Mesodermal cell (in vitro differentiated cells): ENCODE measurements at regions not wholly inside any gene's neighbourhood (a gene's known extent, or its start where the extent isn't known, plus 50 kb on each side); places are given as distances from the start of the nearest gene placed in this dataset.

Source experiments
- H3K27ac ChIP-seq: 2 replicates; pipeline ENCODE4 v1.7.0; 2013; ENCODE audit warnings: mild to moderate bottlenecking, low read depth, low read length, moderate library complexity; ENCODE audit not compliant: severe bottlenecking
- H3K36me3 ChIP-seq: 2 replicates; pipeline ENCODE4 v1.7.1; 2013; ENCODE audit warnings: mild to moderate bottlenecking, low read length, moderate library complexity; ENCODE audit not compliant: control insufficient read depth, insufficient read depth
- H3K4me1 ChIP-seq: one replicate; pipeline ENCODE4 v1.7.1; 2013; ENCODE audit warnings: mild to moderate bottlenecking, low read length; ENCODE audit not compliant: insufficient read depth, control insufficient read depth, poor library complexity, severe bottlenecking
- H3K4me3 ChIP-seq: 2 replicates; pipeline ENCODE4 v1.7.0; 2013; ENCODE audit warnings: low read length, control low read depth, mild to moderate bottlenecking; ENCODE audit not compliant: insufficient read depth, poor library complexity, severe bottlenecking; ENCODE audit errors: extremely low read depth
- H3K9me3 ChIP-seq: 2 replicates; pipeline ENCODE4 v1.7.1; 2013; ENCODE audit warnings: mild to moderate bottlenecking, low read length, moderate library complexity; ENCODE audit not compliant: control insufficient read depth
- WGBS, 2 experiments: methylation state at CpG; one replicate each; pipeline ENCODE4 v1.1.5; 2013; ENCODE audit warnings: missing lambda C conversion rate in 2 of 2; ENCODE audit not compliant: insufficient coverage in 2 of 2; 5-methylcytosine and 5-hydroxymethylcytosine counted together

DNA sequence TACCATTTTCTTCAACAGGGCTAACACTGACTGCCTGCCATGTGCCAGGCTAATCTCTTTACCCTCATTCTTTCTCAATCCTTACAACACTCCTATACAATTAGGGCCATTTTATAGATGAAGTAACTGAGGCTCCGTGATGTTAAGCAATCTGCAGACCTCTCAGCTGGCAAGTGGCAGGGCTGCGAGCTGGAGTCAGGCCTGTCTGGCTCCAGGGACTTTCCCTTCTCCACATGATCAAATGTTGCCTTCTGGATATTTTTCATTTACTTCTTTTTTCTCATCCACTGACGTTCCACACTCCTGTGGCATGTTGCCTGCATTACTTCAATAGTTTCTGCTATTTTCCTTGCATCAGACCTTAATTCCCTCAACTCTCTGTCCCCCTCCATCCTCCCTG is 55.2 kb upstream of the TAGAP start:
- Histone ChIP-seq H3K4me3 (no peak overlapping the region), H3K9me3 (no peaks in the 10 kb centered on the region), H3K4me1 (no peaks in the 10 kb centered on the region), H3K36me3 (no peaks in the 10 kb centered on the region), H3K27ac (no peak overlapping the region)
- WGBS, 2 experiments, result 84 to 92% methylated on average over 3 of the region's 3 CpGs

DNA sequence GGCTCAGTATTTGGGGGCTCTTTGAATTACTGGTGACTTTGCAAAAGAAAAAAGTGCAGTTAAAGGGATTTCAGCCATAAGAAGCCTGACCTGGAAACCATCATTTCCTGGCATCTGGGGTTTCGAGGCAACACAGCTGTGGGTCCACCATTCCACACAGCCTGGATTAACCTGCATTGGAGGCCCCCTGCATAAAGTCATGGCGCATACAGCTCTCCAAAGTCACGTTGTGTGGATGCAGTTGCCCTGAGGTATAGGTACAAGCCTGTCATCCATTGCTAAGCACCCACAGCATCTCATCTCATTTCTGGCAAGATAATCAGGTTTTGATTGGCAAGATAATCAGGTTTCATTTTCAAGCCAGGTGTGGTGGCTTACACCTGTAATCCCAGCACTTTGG is 54.5 kb upstream of the TAGAP start:
- H3K27ac ChIP-seq, result no peak overlapping the region
- 83 to 94% methylated on average over 2 to 3 of the region's 3 CpGs for WGBS, 2 experiments
- H3K36me3 ChIP-seq, result no peaks in the 10 kb centered on the region
- no peak overlapping the region for H3K4me3 ChIP-seq
- no peaks in the 10 kb centered on the region for H3K4me1 ChIP-seq
- no peaks in the 10 kb centered on the region for H3K9me3 ChIP-seq

DNA sequence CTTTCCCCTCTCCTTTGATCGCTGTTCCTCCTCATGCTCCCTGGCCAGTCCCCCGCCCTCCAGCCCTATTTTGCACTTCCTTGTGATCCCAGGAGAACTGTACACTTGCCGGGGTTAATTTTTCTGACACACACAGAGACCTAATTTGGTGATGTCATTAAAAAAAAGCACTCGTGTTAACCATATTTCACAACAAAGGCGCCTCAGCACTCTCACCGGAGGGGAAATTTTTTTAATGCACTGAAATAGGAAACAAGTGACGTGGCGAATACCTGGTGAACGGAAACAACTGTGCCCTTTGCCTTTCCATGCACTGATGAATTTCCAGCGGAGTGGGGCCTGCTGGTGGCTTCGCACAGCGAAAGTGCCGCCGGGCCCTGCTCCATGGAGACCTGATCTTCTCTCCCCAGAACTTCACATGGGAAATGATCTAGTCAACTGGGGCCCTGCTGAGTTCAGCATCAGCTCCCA is 53.9 kb upstream of the TAGAP start:
- no peak overlapping the region for H3K27ac ChIP-seq
- 94% methylated on average over 14 of the region's 14 CpGs for WGBS, 2 experiments
- H3K36me3 ChIP-seq, result no peaks in the 10 kb centered on the region
- H3K4me1 ChIP-seq, result peaks cover under 1% of the 10 kb centered on the region
- H3K9me3 ChIP-seq, result no peaks in the 10 kb centered on the region
- no peak overlapping the region for H3K4me3 ChIP-seq

DNA sequence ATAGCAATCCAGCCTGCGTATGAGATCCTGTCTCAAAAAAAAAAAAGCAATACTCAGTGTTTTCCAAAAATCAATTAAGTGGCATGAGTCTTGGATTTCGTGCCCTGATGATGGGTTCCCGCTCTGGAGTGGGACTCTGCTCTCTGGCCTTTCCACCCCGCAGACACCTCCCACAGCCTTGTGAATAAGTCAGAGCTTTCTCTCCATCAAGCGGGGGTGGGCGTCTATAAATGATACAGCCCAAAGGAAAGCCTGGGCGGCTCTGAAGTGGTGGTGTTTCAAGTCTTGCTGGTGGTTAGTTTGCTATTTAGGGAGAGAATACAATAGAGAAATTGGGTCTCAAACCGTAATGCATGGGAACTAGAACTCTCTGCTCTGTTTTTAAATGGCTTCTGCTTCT is 52.5 kb upstream of the TAGAP start:
- peaks cover 3% of the 10 kb centered on the region for H3K4me1 ChIP-seq
- no peaks in the 10 kb centered on the region for H3K9me3 ChIP-seq
- no peak overlapping the region for H3K27ac ChIP-seq
- 91 to 92% methylated on average over 6 of the region's 8 CpGs for whole genome bisulfite sequencing, 2 experiments
- no peaks in the 10 kb centered on the region for H3K36me3 ChIP-seq
- H3K4me3 ChIP-seq, result no peak overlapping the region

DNA sequence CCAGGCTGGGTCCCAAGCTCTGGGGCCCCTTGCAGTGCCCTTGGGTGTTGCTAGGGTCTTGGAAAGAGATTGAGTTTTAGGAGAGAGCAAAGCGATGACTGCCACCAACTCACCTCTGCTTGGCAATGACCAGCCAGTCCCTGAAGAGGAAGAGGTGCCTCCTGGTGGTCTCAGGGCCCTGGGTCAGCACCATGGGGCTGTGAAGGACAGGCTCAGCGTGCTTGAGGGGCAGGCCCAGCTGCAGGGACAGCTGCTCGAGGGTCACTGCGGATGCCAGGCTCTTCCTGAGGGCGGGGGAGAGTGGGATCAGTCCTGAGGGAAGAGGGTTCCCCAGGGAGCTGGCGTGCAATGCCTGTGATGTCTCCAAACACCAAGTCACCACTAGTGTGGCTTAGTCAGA is 50.8 kb upstream of the TAGAP start:
- Histone ChIP-seq H3K27ac (no peak overlapping the region), H3K4me1 (peaks cover 3% of the 10 kb centered on the region), H3K4me3 (no peak overlapping the region), H3K9me3 (no peaks in the 10 kb centered on the region), H3K36me3 (no peaks in the 10 kb centered on the region)
- WGBS, 2 experiments, result 50 to 85% methylated on average over 1 to 5 of the region's 6 CpGs

DNA sequence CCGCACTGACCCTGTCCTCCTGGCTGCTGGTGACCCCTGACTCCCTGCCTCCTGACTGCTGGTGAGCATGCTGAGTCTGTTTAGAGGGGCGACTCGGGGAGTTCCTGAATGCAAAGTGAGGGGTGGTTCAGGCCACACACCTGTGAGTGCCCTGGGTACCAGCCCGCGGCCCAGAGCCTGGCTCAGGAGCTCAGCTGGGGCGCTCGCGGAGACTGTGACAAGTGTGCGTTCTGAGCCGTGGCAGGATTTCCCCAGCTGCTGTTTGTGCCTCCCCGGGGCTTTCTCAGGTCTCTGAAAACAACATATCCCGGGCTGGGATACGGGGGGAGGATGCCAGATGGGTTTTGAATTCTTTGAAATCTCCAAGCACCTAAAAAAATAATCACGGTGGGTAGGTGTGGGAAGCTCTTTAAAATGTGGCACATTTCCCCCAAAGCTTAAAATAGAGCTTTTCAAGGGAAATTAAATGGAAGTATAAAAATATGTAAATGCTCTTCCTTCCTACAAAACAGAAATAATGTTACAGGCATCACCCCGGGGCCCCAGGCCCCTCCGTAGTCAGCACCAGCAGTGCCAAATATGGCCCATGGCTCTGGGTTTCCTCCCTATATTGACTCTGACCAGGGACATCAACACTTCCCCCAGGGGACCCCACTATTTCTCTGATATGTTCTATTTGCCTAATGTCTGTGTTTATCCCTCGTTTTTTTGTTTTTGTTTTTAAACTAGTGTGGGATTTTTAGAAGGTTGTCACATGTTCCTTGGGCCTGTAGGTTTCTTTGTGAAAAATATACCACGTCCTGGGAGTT is 49.9 kb upstream of the TAGAP start:
- 93 to 94% methylated on average over 11 of the region's 18 CpGs for WGBS, 2 experiments
- H3K4me3 ChIP-seq, result no peak overlapping the region
- no peaks in the 10 kb centered on the region for H3K36me3 ChIP-seq
- peaks cover 3% of the 10 kb centered on the region for H3K4me1 ChIP-seq
- no peaks in the 10 kb centered on the region for H3K9me3 ChIP-seq
- no peak overlapping the region for H3K27ac ChIP-seq
